ENCODE measurements at regions not wholly inside any gene's neighbourhood (a gene's known extent, or its start where the extent isn't known, plus 50 kb on each side); places are given as distances from the start of the nearest gene placed in this dataset.
"Not testable (repeated sequence)": the region's sequence is repeated elsewhere in the genome, so short reads cannot be mapped to it uniquely, and the experiment has no call there.

- DNase-seq (ENCODE audit: insufficient read length, low spot score), result no peak
- no peak for TF ChIP-seq CTCF (IDR thresholded peaks at IDR 0.05; ENCODE audit: insufficient read depth, missing control alignments)
- FAIRE-seq, result no peak
These were observed 1164.2 kb downstream of the BRINP3 start for GRCh38 chr1:189313488-189313887.

GRCh38 chr1:189315035-189315901 lies 1162.4 kb downstream of the BRINP3 start:
- TF ChIP-seq CTCF (IDR thresholded peaks at IDR 0.05; ENCODE audit: insufficient read depth, missing control alignments), result no peak

GRCh38 chr1:189323091-189323490 lies 1154.6 kb downstream of the BRINP3 start:
- DNase-seq (ENCODE audit: insufficient read length, low spot score) (no peak), FAIRE-seq (peak; percentile 86)
- no peak for TF ChIP-seq CTCF (IDR thresholded peaks at IDR 0.05; ENCODE audit: insufficient read depth, missing control alignments)

More at GRCh38 chr1:189315035-189315901, 1162.4 kb downstream of the BRINP3 start:
- DNase-seq (ENCODE audit: insufficient read length, low spot score) (no peak), FAIRE-seq (no peak)

GRCh38 chr1:189331071-189331470 lies 1146.6 kb downstream of the BRINP3 start:
- not testable (repeated sequence) for DNase-seq (ENCODE audit: insufficient read length, low spot score); FAIRE-seq

GRCh38 chr1:189336115-189337100 lies 1141.3 kb downstream of the BRINP3 start:
- FAIRE-seq, result no peak
- no peak for DNase-seq (ENCODE audit: insufficient read length, low spot score)
- no peak for TF ChIP-seq CTCF (IDR thresholded peaks at IDR 0.05; ENCODE audit: insufficient read depth, missing control alignments)

GRCh38 chr1:189349607-189350006 lies 1128.1 kb downstream of the BRINP3 start:
- FAIRE-seq, result peak; percentile 11
- no peak for DNase-seq (ENCODE audit: insufficient read length, low spot score)
- TF ChIP-seq CTCF (IDR thresholded peaks at IDR 0.05; ENCODE audit: insufficient read depth, missing control alignments), result no peak

- no peak for FAIRE-seq
These were observed 1126.6 kb downstream of the BRINP3 start for GRCh38 chr1:189350983-189351616.

More at GRCh38 chr1:189350983-189351616, 1126.6 kb downstream of the BRINP3 start:
- DNase-seq (ENCODE audit: insufficient read length, low spot score), result no peak
- no peak for TF ChIP-seq CTCF (IDR thresholded peaks at IDR 0.05; ENCODE audit: insufficient read depth, missing control alignments)

All from D721Med (cell line).